ENCODE measurements at regions not wholly inside any gene's neighbourhood (a gene's known extent, or its start where the extent isn't known, plus 50 kb on each side); places are given as distances from the start of the nearest gene placed in this dataset.

- no peaks in the 10 kb centered on the region for H3K4me1 Mint-ChIP-seq
- no CpG with 5 or more reads among the region's 3 CpGs for WGBS (ENCODE audit: extremely low coverage, insufficient read length, low lambda C conversion rate)
- no peak for DNase-seq
These were observed 287.5 kb downstream of the ACTRT1 start for GRCh38 chrX:127764674-127765073.

More at GRCh38 chrX:127764674-127765073, 287.5 kb downstream of the ACTRT1 start:
- Histone ChIP-seq H2AK5ac (ENCODE audit: insufficient read length, low read length) (no peak overlapping the region), H3T11ph (ENCODE audit: low read length) (no peak overlapping the region), H3K14ac (ENCODE audit: insufficient read depth, low read length) (no peak overlapping the region), H3K23ac (ENCODE audit: insufficient read length, low read depth, low read length) (no peak overlapping the region), H2BK20ac (ENCODE audit: low read depth, low read length, poor library complexity, severe bottlenecking) (no peak overlapping the region), H2BK12ac (ENCODE audit: insufficient read length, low read depth, low read length) (no peak overlapping the region), H3K18ac (ENCODE audit: insufficient read length, low read depth, low read length) (no peak overlapping the region), H4K20me1 (ENCODE audit: control insufficient read depth, insufficient read depth, insufficient read length) (no peaks in the 10 kb centered on the region), H3K9ac (ENCODE audit: extremely low read depth, insufficient read length, low read length) (no peak overlapping the region), H2BK120ac (ENCODE audit: low read depth, low read length, poor library complexity, severe bottlenecking) (no peak overlapping the region), H3K4ac (ENCODE audit: low read depth, low read length) (no peak overlapping the region), H2BK5ac (ENCODE audit: insufficient read length, low read length) (no peak overlapping the region), H2BK15ac (ENCODE audit: low read depth, low read length) (no peak overlapping the region), H3K27me3 (ENCODE audit: insufficient read depth, low read length) (no peaks in the 10 kb centered on the region), H3K27ac (ENCODE audit: insufficient read length, low read depth, low read length) (no peak overlapping the region), H4K91ac (ENCODE audit: insufficient read length, low read depth, low read length) (no peak overlapping the region), H3K23me2 (ENCODE audit: insufficient read length, low read depth, low read length, poor library complexity, severe bottlenecking) (no peaks in the 10 kb centered on the region), H3K56ac (ENCODE audit: insufficient read length, low read depth, low read length) (no peak overlapping the region), H2AFZ (ENCODE audit: low read length) (no peak overlapping the region), H3K4me1 (ENCODE audit: insufficient read depth, low read length) (no peaks in the 10 kb centered on the region), H4K8ac (replicated peaks; ENCODE audit: insufficient read length, low read depth, low read length) (no peak overlapping the region), H3K9me3 (ENCODE audit: control insufficient read depth, low read depth, low read length) (peaks cover 8% of the 10 kb centered on the region), H3K79me1 (ENCODE audit: insufficient read depth, low read depth, low read length, poor library complexity, severe bottlenecking) (no peaks in the 10 kb centered on the region), H3K4me2 (ENCODE audit: insufficient read depth, insufficient read length, low read length) (no peak overlapping the region), H3K79me2 (ENCODE audit: insufficient read depth, low read length) (no peaks in the 10 kb centered on the region), H4K5ac (ENCODE audit: insufficient read length, low read depth, low read length) (no peak overlapping the region)
- 0 out of 7 replicates have a peak, but pooled peaks cover 0 to 6% (median 0%) of the 10 kb centered on the region in 3 experiments for H3K36me3 Mint-ChIP-seq (ENCODE audit: insufficient read depth in 1 of 3, low read depth in 3 of 3)
- peaks cover 10 to 54% of the 10 kb centered on the region in 2 experiments for H3K9me3 Mint-ChIP-seq
- no peaks in the 10 kb centered on the region for H3K27me3 Mint-ChIP-seq (ENCODE audit: low read depth)
- no peak overlapping the region for H3K4me3 Mint-ChIP-seq
- no peak for TF ChIP-seq CTCF (conservative IDR thresholded peaks at IDR 0.05)
- H3K27ac Mint-ChIP-seq = 0 out of 7 replicates have a peak overlapping the region, but pooled peaks of 1 of the 3 experiments have one; percentile 17
